ENCODE measurements at regions not wholly inside any gene's neighbourhood (a gene's known extent, or its start where the extent isn't known, plus 50 kb on each side); places are given as distances from the start of the nearest gene placed in this dataset.
"Not testable (repeated sequence)": the region's sequence is repeated elsewhere in the genome, so short reads cannot be mapped to it uniquely, and the experiment has no call there.

DNA sequence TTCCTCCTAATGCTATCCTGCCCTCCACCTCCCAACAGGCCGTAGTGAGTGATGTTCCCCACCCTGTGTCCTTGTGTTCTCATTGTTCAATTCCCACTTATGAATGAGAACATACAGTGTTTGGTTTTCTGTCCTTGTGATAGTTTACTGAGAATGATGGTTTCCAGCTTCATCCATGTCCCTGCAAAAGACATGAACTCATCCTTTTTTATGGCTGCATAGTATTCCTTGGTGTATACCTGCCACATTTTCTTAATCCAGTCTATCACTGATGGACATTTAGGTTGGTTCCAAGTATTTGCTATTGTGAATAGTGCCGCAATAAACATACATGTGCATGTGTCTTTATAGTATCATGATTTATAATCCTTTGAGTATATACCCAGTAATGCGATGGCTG, 88.5 kb upstream of the PABPC3 start:
- TF ChIP-seq, protein P1, sequence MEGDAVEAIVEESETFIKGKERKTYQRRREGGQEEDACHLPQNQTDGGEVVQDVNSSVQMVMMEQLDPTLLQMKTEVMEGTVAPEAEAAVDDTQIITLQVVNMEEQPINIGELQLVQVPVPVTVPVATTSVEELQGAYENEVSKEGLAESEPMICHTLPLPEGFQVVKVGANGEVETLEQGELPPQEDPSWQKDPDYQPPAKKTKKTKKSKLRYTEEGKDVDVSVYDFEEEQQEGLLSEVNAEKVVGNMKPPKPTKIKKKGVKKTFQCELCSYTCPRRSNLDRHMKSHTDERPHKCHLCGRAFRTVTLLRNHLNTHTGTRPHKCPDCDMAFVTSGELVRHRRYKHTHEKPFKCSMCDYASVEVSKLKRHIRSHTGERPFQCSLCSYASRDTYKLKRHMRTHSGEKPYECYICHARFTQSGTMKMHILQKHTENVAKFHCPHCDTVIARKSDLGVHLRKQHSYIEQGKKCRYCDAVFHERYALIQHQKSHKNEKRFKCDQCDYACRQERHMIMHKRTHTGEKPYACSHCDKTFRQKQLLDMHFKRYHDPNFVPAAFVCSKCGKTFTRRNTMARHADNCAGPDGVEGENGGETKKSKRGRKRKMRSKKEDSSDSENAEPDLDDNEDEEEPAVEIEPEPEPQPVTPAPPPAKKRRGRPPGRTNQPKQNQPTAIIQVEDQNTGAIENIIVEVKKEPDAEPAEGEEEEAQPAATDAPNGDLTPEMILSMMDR (IDR thresholded peaks at IDR 0.05) = not testable (repeated sequence)
- not testable (repeated sequence) for TF ChIP-seq POLR2A (IDR thresholded peaks at IDR 0.05)
